ENCODE measurements at regions not wholly inside any gene's neighbourhood (a gene's known extent, or its start where the extent isn't known, plus 50 kb on each side); places are given as distances from the start of the nearest gene placed in this dataset.

- no peak for TF ChIP-seq EZH2 (IDR thresholded peaks at IDR 0.05; ENCODE audit: insufficient read depth, poor library complexity, severe bottlenecking)
- no peak for TF ChIP-seq EZH2phosphoT487 (IDR thresholded peaks at IDR 0.05; ENCODE audit: insufficient read depth, low read depth)
These were observed 587.3 kb upstream of the RGMB start for GRCh38 chr5:98186128-98186527.

All from GM23248 (cell line).